Tibial nerve (tissue), 4 donors: ENCODE measurements at regions not wholly inside any gene's neighbourhood (a gene's known extent, or its start where the extent isn't known, plus 50 kb on each side); places are given as distances from the start of the nearest gene placed in this dataset.

ENCODE experiments used
- DNase-seq, 2 donors: peaks; one replicate each; pipeline ENCODE4 v3.0.0-alpha.2; 2019; ENCODE audit warnings: low spot score in 2 of 2
- H3K27ac ChIP-seq, 4 donors: fragments of 200-600 bp; sonication (generic) in 3 of 4; one replicate each; pipeline ENCODE4 v1.5.1; 2017 to 2019; ENCODE audit warnings: mild to moderate bottlenecking in 1 of 4
- H3K27me3 ChIP-seq, 2 donors: fragments of 200-600 bp; sonication (generic) in 1 of 2; one replicate each; pipeline versions ENCODE4 v1.5.1 to v1.6.0; 2017 to 2019
- H3K36me3 ChIP-seq, 3 donors: fragments of 200-600 bp; sonication (generic); one replicate each; pipeline ENCODE4 v1.5.1; 2018 to 2019
- H3K4me1 ChIP-seq, 4 donors: fragments of 200-600 bp; sonication (generic) in 3 of 4; one replicate each; pipeline ENCODE4 v1.5.1; 2017 to 2019
- H3K4me3 ChIP-seq, 4 donors: fragments of 200-600 bp; sonication (generic) in 3 of 4; one replicate each; pipeline ENCODE4 v1.5.1; 2017 to 2019; ENCODE audit warnings: mild to moderate bottlenecking in 1 of 4, moderate library complexity in 1 of 4
- H3K9me3 ChIP-seq, 4 donors: fragments of 200-600 bp; sonication (generic) in 3 of 4; one replicate each; pipeline ENCODE4 v1.5.1; 2017 to 2019
- CTCF ChIP-seq, 5 experiments: fragments of 200-600 bp in 3 of 5; fragments of 450-650 bp in 2 of 5; sonication (generic) in 3 of 5; IDR thresholded peaks; one replicate each; pipeline ENCODE4 v1.5.1; 2016 to 2019; ENCODE audit warnings: antibody characterized with exemption in 5 of 5, mild to moderate bottlenecking in 3 of 5, moderate library complexity in 2 of 5
- EP300 ChIP-seq, 2 donors: sonication (generic); formaldehyde crosslinking; IDR thresholded peaks; one replicate each; pipeline ENCODE4 v1.6.1; 2017; ENCODE audit warnings: antibody characterized with exemption in 2 of 2, mild to moderate bottlenecking in 1 of 2
- POLR2A ChIP-seq, 2 donors: fragments of 450-650 bp; IDR thresholded peaks; one replicate each; pipeline ENCODE4 v1.6.1; 2017; ENCODE audit warnings: antibody characterized with exemption in 2 of 2, mild to moderate bottlenecking in 2 of 2, moderate library complexity in 2 of 2
- WGBS, 2 donors: methylation state at CpG; one replicate each; pipeline ENCODE4 v1.1.5; 2018; 5-methylcytosine and 5-hydroxymethylcytosine counted together

DNA sequence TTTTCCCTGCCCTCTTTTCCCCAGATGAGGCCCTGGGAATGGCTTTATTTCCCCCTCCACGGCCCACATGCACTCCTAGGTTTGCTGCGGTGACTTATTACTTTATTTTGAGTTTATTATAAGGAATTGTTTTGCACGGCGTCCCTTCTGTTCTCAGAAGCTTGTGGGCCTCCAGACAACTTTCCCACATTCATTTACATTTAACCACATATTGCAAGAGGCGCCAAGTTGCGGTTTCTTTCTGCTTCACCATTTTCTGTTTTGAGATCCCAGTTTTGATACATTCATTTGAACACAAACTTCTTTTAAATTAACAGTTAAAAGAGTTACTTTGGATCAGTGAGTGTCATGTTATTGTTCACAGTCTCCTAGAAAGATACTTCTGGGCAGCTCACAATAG, 532.5 kb upstream of the MGMT start:
- no peaks in the 10 kb centered on the region for H3K27me3 ChIP-seq
- DNase-seq, result no peak
- no peaks in the 10 kb centered on the region for H3K9me3 ChIP-seq
- no peaks in the 10 kb centered on the region for H3K36me3 ChIP-seq
- peaks cover 0 to 8% (median 0%) of the 10 kb centered on the region in 4 donors for H3K4me1 ChIP-seq
- H3K4me3 ChIP-seq, result no peak overlapping the region
- 86 to 90% methylated on average over 6 of the region's 6 CpGs for WGBS, 2 donors
- TF ChIP-seq POLR2A (IDR thresholded peaks at IDR 0.05) (no peak), CTCF (IDR thresholded peaks at IDR 0.05) (no peak), EP300 (IDR thresholded peaks at IDR 0.05) (no peak)
- H3K27ac ChIP-seq, result no peak overlapping the region

DNA sequence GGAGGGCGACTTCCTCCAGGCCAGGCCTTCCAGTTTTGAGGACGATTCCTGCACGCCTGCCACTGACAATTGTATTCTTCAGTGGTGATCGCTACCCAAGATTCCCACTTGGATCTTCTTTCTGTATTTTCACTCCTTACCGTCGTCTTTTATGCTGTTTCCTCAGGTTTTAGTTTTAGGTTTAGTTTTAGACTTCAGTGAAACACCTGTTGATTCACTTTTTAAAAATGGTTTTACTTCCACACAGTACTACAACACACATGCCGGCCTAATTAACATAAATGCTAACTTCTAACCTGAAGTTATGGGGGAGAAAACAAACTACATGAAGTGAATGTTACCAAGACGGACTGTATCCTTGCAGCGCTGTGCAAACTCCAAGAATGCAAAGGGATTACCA, 530.6 kb upstream of the MGMT start:
- Histone ChIP-seq H3K36me3 (no peaks in the 10 kb centered on the region), H3K9me3 (no peaks in the 10 kb centered on the region), H3K27ac (no peak overlapping the region), H3K4me1 (no peaks in the 10 kb centered on the region), H3K27me3 (no peaks in the 10 kb centered on the region), H3K4me3 (no peak overlapping the region)
- no peak for TF ChIP-seq CTCF (IDR thresholded peaks at IDR 0.05)
- TF ChIP-seq POLR2A (IDR thresholded peaks at IDR 0.05), result no peak
- no peak for TF ChIP-seq EP300 (IDR thresholded peaks at IDR 0.05)
- no peak for DNase-seq
- WGBS, 2 donors, result 95 to 97% methylated on average over 9 of the region's 9 CpGs

GRCh38 chr10:128938558-128938957, 528.5 kb upstream of the MGMT start:
- H3K4me1 ChIP-seq, result no peaks in the 10 kb centered on the region
- no peak overlapping the region for H3K4me3 ChIP-seq
- peak overlapping the region in 1 of 4 donors; percentile 4 for H3K27ac ChIP-seq
- H3K9me3 ChIP-seq, result no peaks in the 10 kb centered on the region
- no peaks in the 10 kb centered on the region for H3K36me3 ChIP-seq
- H3K27me3 ChIP-seq, result no peaks in the 10 kb centered on the region
- TF ChIP-seq CTCF (IDR thresholded peaks at IDR 0.05) (no peak), POLR2A (IDR thresholded peaks at IDR 0.05) (no peak), EP300 (IDR thresholded peaks at IDR 0.05) (no peak)
- DNase-seq, result no peak
- WGBS, 2 donors, result 59 to 66% methylated on average over 3 of the region's 3 CpGs

DNA sequence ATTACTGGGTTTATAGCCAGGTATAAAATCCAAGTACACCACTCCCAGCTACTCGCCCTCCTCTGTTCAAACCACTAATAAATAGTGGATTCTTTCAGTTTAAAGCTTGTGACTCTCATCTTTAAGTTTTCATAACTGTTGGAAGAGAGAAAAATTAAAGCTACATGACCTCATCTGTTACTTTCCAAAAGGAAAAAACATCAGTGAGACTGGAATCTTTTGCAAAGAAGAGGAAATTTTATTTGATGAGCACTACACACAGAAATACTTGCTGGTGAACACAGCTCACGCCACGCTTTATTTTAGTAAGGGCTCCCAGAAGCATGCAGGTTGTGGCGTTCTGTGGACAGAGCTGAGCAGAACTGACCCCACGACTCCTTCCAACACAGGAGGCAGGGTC, 527.0 kb upstream of the MGMT start:
- WGBS, 2 donors, result 71 to 82% methylated on average over 5 of the region's 5 CpGs
- TF ChIP-seq CTCF (IDR thresholded peaks at IDR 0.05), result no peak
- no peak for TF ChIP-seq EP300 (IDR thresholded peaks at IDR 0.05)
- no peak for TF ChIP-seq POLR2A (IDR thresholded peaks at IDR 0.05)
- Histone ChIP-seq H3K9me3 (no peaks in the 10 kb centered on the region), H3K4me1 (no peaks in the 10 kb centered on the region), H3K4me3 (no peak overlapping the region), H3K36me3 (no peaks in the 10 kb centered on the region), H3K27me3 (no peaks in the 10 kb centered on the region), H3K27ac (no peak overlapping the region)
- DNase-seq, result no peak

- 84 to 87% methylated on average over 6 of the region's 6 CpGs for WGBS, 2 donors
- no peaks in the 10 kb centered on the region for H3K27me3 ChIP-seq
- H3K9me3 ChIP-seq, result peaks cover 0 to 8% (median 0%) of the 10 kb centered on the region in 4 donors
- no peak overlapping the region for H3K27ac ChIP-seq
- no peak overlapping the region for H3K4me3 ChIP-seq
- H3K36me3 ChIP-seq, result no peaks in the 10 kb centered on the region
- DNase-seq, result no peak
- TF ChIP-seq POLR2A (IDR thresholded peaks at IDR 0.05), result no peak
- no peak for TF ChIP-seq EP300 (IDR thresholded peaks at IDR 0.05)
- TF ChIP-seq CTCF (IDR thresholded peaks at IDR 0.05), result no peak
- H3K4me1 ChIP-seq, result no peaks in the 10 kb centered on the region
Observed at GRCh38 chr10:128943111-128943510, 523.9 kb upstream of the MGMT start.
